ENCODE measurements at regions not wholly inside any gene's neighbourhood (a gene's known extent, or its start where the extent isn't known, plus 50 kb on each side); places are given as distances from the start of the nearest gene placed in this dataset.
"Not testable (repeated sequence)": the region's sequence is repeated elsewhere in the genome, so short reads cannot be mapped to it uniquely, and the experiment has no call there.

- Mint-ChIP-seq H3K9me3 (peaks cover 28% of the 10 kb centered on the region), H3K36me3 (ENCODE audit: low read depth) (peaks cover 6% of the 10 kb centered on the region), H3K4me3 (no peak overlapping the region), H3K27ac (no peak overlapping the region), H3K4me1 (ENCODE audit: low read depth) (peaks cover 37% of the 10 kb centered on the region), H3K27me3 (ENCODE audit: insufficient read depth) (no peaks in the 10 kb centered on the region)
- intact Hi-C loops (cut with micrococcal nuclease) = no loop called here
- DNase-seq (ENCODE audit: low spot score) = no peak
Measured at GRCh38 chr6:130598021-130598989, 228.9 kb upstream of the SMLR1 start.

- intact Hi-C loops (cut with micrococcal nuclease) = no loop called here
Measured at GRCh38 chr6:130600880-130601341, 226.3 kb upstream of the SMLR1 start.

GRCh38 chr6:130602151-130602770 is 224.9 kb upstream of the SMLR1 start:
- H3K9me3 Mint-ChIP-seq = peaks cover 27% of the 10 kb centered on the region
- intact Hi-C loops (cut with micrococcal nuclease) = loop anchor here (1.0 kb wide), 2 partner anchors 9 to 20 kb away; no protein-coding TSS in a partner anchor
- H3K27me3 Mint-ChIP-seq (ENCODE audit: insufficient read depth) = no peaks in the 10 kb centered on the region
- H3K36me3 Mint-ChIP-seq (ENCODE audit: low read depth) = peaks cover 9% of the 10 kb centered on the region
- peak overlapping the region; percentile 31 for H3K4me3 Mint-ChIP-seq
- peak overlapping the region; percentile 25 for H3K27ac Mint-ChIP-seq
- no peak for DNase-seq (ENCODE audit: low spot score)
- H3K4me1 Mint-ChIP-seq (ENCODE audit: low read depth) = peaks cover 31% of the 10 kb centered on the region

More at GRCh38 chr6:130600880-130601341, 226.3 kb upstream of the SMLR1 start:
- Mint-ChIP-seq H3K4me3 (no peak overlapping the region), H3K9me3 (peaks cover 31% of the 10 kb centered on the region), H3K27ac (no peak overlapping the region), H3K4me1 (ENCODE audit: low read depth) (peaks cover 37% of the 10 kb centered on the region), H3K36me3 (ENCODE audit: low read depth) (peaks cover 9% of the 10 kb centered on the region), H3K27me3 (ENCODE audit: insufficient read depth) (no peaks in the 10 kb centered on the region)
- DNase-seq (ENCODE audit: low spot score) = no peak

GRCh38 chr6:130603391-130603790 is 223.8 kb upstream of the SMLR1 start:
- peaks cover 9% of the 10 kb centered on the region for H3K36me3 Mint-ChIP-seq (ENCODE audit: low read depth)
- H3K4me1 Mint-ChIP-seq (ENCODE audit: low read depth) = peaks cover 31% of the 10 kb centered on the region
- peaks cover 24% of the 10 kb centered on the region for H3K9me3 Mint-ChIP-seq
- H3K27ac Mint-ChIP-seq = no peak overlapping the region
- H3K27me3 Mint-ChIP-seq (ENCODE audit: insufficient read depth) = no peaks in the 10 kb centered on the region
- DNase-seq (ENCODE audit: low spot score) = no peak
- no peak overlapping the region for H3K4me3 Mint-ChIP-seq
- intact Hi-C loops (cut with micrococcal nuclease) = no loop called here

- peaks cover 18% of the 10 kb centered on the region for H3K9me3 Mint-ChIP-seq
- H3K4me3 Mint-ChIP-seq = no peak overlapping the region
- H3K36me3 Mint-ChIP-seq (ENCODE audit: low read depth) = peaks cover 8% of the 10 kb centered on the region
- peaks cover 31% of the 10 kb centered on the region for H3K4me1 Mint-ChIP-seq (ENCODE audit: low read depth)
- intact Hi-C loops (cut with micrococcal nuclease) = no loop called here
- no peak overlapping the region for H3K27ac Mint-ChIP-seq
- DNase-seq (ENCODE audit: low spot score) = no peak
- no peaks in the 10 kb centered on the region for H3K27me3 Mint-ChIP-seq (ENCODE audit: insufficient read depth)
Measured at GRCh38 chr6:130604841-130605399, 222.3 kb upstream of the SMLR1 start.

- H3K27me3 Mint-ChIP-seq (ENCODE audit: insufficient read depth) = no peaks in the 10 kb centered on the region
- no peak for DNase-seq (ENCODE audit: low spot score)
- peaks cover 3% of the 10 kb centered on the region for H3K36me3 Mint-ChIP-seq (ENCODE audit: low read depth)
- intact Hi-C loops (cut with micrococcal nuclease) = no loop called here
- H3K4me3 Mint-ChIP-seq = no peak overlapping the region
- peaks cover 5% of the 10 kb centered on the region for H3K4me1 Mint-ChIP-seq (ENCODE audit: low read depth)
- H3K27ac Mint-ChIP-seq = no peak overlapping the region
- H3K9me3 Mint-ChIP-seq = peaks cover 6% of the 10 kb centered on the region
Measured at GRCh38 chr6:130610303-130610702, 216.9 kb upstream of the SMLR1 start.

GRCh38 chr6:130611366-130611765 is 215.8 kb upstream of the SMLR1 start:
- intact Hi-C loops (cut with micrococcal nuclease) = no loop called here
- H3K27me3 Mint-ChIP-seq (ENCODE audit: insufficient read depth) = no peaks in the 10 kb centered on the region

GRCh38 chr6:130613176-130613575 is 214.0 kb upstream of the SMLR1 start:
- DNase-seq (ENCODE audit: low spot score) = no peak
- Mint-ChIP-seq H3K4me1 (ENCODE audit: low read depth) (peaks cover 11% of the 10 kb centered on the region), H3K9me3 (peaks cover 4% of the 10 kb centered on the region), H3K4me3 (no peak overlapping the region), H3K27me3 (ENCODE audit: insufficient read depth) (no peaks in the 10 kb centered on the region), H3K36me3 (ENCODE audit: low read depth) (peaks cover 7% of the 10 kb centered on the region), H3K27ac (no peak overlapping the region)
- intact Hi-C loops (cut with micrococcal nuclease) = no loop called here

More at GRCh38 chr6:130611366-130611765, 215.8 kb upstream of the SMLR1 start:
- Mint-ChIP-seq H3K27ac (no peak overlapping the region), H3K9me3 (peaks cover 4% of the 10 kb centered on the region), H3K4me1 (ENCODE audit: low read depth) (peaks cover 5% of the 10 kb centered on the region), H3K4me3 (no peak overlapping the region), H3K36me3 (ENCODE audit: low read depth) (peaks cover 3% of the 10 kb centered on the region)
- DNase-seq (ENCODE audit: low spot score) = no peak

- no peaks in the 10 kb centered on the region for H3K27me3 Mint-ChIP-seq (ENCODE audit: insufficient read depth)
- peaks cover 16% of the 10 kb centered on the region for H3K4me1 Mint-ChIP-seq (ENCODE audit: low read depth)
- intact Hi-C loops (cut with micrococcal nuclease) = no loop called here
- peaks cover 5% of the 10 kb centered on the region for H3K36me3 Mint-ChIP-seq (ENCODE audit: low read depth)
- peaks cover 4% of the 10 kb centered on the region for H3K9me3 Mint-ChIP-seq
- H3K4me3 Mint-ChIP-seq = no peak overlapping the region
- H3K27ac Mint-ChIP-seq = no peak overlapping the region
- DNase-seq (ENCODE audit: low spot score) = no peak
Measured at GRCh38 chr6:130615816-130616215, 211.4 kb upstream of the SMLR1 start.

- H3K9me3 Mint-ChIP-seq = peaks cover 10% of the 10 kb centered on the region
- intact Hi-C loops (cut with micrococcal nuclease) = no loop called here
- no peaks in the 10 kb centered on the region for H3K27me3 Mint-ChIP-seq (ENCODE audit: insufficient read depth)
- peaks cover 5% of the 10 kb centered on the region for H3K36me3 Mint-ChIP-seq (ENCODE audit: low read depth)
- no peak overlapping the region for H3K27ac Mint-ChIP-seq
- DNase-seq (ENCODE audit: low spot score) = no peak
- H3K4me3 Mint-ChIP-seq = no peak overlapping the region
- H3K4me1 Mint-ChIP-seq (ENCODE audit: low read depth) = peaks cover 20% of the 10 kb centered on the region
Measured at GRCh38 chr6:130617658-130618057, 209.5 kb upstream of the SMLR1 start.

- H3K4me3 Mint-ChIP-seq; H3K27me3 Mint-ChIP-seq (ENCODE audit: insufficient read depth); H3K27ac Mint-ChIP-seq; DNase-seq (ENCODE audit: low spot score); intact Hi-C loops (cut with micrococcal nuclease); H3K36me3 Mint-ChIP-seq (ENCODE audit: low read depth): not testable (repeated sequence)
- Mint-ChIP-seq H3K9me3 (peaks cover 21% of the 10 kb centered on the region), H3K4me1 (ENCODE audit: low read depth) (peaks cover 31% of the 10 kb centered on the region)
Measured at GRCh38 chr6:130618806-130619205, 208.4 kb upstream of the SMLR1 start.

GRCh38 chr6:130620338-130620781 is 206.8 kb upstream of the SMLR1 start:
- H3K4me3 Mint-ChIP-seq = no peak overlapping the region
- H3K36me3 Mint-ChIP-seq (ENCODE audit: low read depth) = peaks cover 9% of the 10 kb centered on the region
- H3K4me1 Mint-ChIP-seq (ENCODE audit: low read depth) = peaks cover 43% of the 10 kb centered on the region
- intact Hi-C loops (cut with micrococcal nuclease) = loop anchor here (5.0 to 10.0 kb wide), 4 partner anchors 593 to 1126 kb away; no protein-coding TSS in a partner anchor
- H3K27ac Mint-ChIP-seq = no peak overlapping the region
- no peak for DNase-seq (ENCODE audit: low spot score)
- H3K27me3 Mint-ChIP-seq (ENCODE audit: insufficient read depth) = no peaks in the 10 kb centered on the region
- peaks cover 23% of the 10 kb centered on the region for H3K9me3 Mint-ChIP-seq

Data from activated T-helper 1 cell treated with anti-CD3 and anti-CD28 coated beads, Interleukin-12 subunit alpha, Interleukin-12 subunit beta, Interleukin-2, Interleukin-4 antibody, amounts not matched to agents 30 ng/mL and 10 ng/mL and 1 ng/mL, durations not matched to agents 14 hours and 24 hours and 36 hours (primary cell).